ENCODE measurements at regions not wholly inside any gene's neighbourhood (a gene's known extent, or its start where the extent isn't known, plus 50 kb on each side); places are given as distances from the start of the nearest gene placed in this dataset.
A peak's percentile ranks its signal among the peaks of the same experiment; 100 is the strongest.

DNA sequence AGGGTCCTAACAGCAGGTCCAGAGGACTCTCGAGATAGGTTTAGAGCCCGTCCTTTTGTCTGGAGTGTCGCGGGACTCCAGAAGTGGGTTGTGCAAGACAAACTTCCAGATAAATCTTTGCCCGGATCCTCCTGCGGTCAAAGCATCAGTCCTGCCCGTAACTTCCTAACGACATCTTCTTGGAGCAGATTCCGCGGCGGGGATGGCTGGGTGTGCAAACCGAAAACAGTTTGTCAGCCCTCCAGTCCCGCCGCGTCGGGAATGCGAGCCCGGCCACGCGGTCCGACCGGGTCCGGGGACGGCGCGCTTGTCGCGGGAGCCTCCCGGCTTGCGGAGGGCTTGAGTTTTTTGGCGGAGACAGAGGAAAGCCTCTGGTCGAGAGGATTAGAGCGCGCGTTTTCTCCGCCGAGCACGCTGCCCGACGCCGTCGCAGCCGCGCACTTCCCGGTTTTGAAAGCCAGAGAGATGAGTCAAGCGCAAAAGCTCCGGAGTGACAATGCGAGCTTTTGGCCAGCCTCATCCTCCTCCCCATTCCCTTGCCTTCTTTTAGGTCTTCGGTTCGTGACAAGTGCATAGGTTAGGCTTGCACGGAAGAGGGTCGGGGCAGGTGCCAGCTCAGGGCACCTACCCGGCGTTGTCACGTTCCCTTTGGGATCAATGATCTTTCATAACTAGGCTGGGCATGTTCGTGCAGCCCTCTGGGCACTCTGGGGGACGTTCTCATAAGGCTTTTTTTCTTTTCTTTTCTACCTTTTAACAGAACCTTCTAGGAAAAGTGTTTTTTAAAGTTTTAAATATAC, 91.3 kb upstream of the PRDM1 start:
- no peaks in the 10 kb centered on the region for H4K20me1 ChIP-seq (replicated peaks; ENCODE audit: control insufficient read depth, extremely low read depth, insufficient read depth, low read length)
- H3K9me3 ChIP-seq (replicated peaks; ENCODE audit: control insufficient read depth, insufficient read depth, low read length), result no peaks in the 10 kb centered on the region
- no peak overlapping the region for H3K9ac ChIP-seq (replicated peaks; ENCODE audit: extremely low read depth, insufficient read depth, low read length)
- no peaks in the 10 kb centered on the region for H3K79me2 ChIP-seq (ENCODE audit: control insufficient read depth, insufficient read depth, low read length)
- peak overlapping the region; percentile 87 for H3K4me2 ChIP-seq (ENCODE audit: insufficient read depth, low read length)
- peak overlapping the region; percentile 87 for H2AFZ ChIP-seq (ENCODE audit: low read depth, low read length)
- ChIA-PET POLR2A (no interaction called here), CTCF (interaction anchor here (0.8 to 1.6 kb wide), 2 partner anchors 24 to 563 kb away, joined by 3 to 5 read pairs; no protein-coding TSS in a partner anchor)
- FAIRE-seq (peak; percentile 57), DNase-seq (ENCODE audit: low read depth, low spot score) (peak; percentile 34)
- TF ChIP-seq EZH2 (IDR thresholded peaks at IDR 0.05; ENCODE audit: borderline replicate concordance, low read depth, low read length, severe bottlenecking) (peak; percentile 97), FOS (IDR thresholded peaks at IDR 0.05; ENCODE audit: borderline replicate concordance, insufficient read depth, low read length) (peak; percentile 35), JUN (IDR thresholded peaks at IDR 0.05; ENCODE audit: borderline replicate concordance, insufficient read depth, insufficient read length, low read depth) (no peak), GATA2 (IDR thresholded peaks at IDR 0.05; ENCODE audit: insufficient read depth, insufficient read length, low read depth, low read length) (no peak)
- TF ChIP-seq, protein P1, sequence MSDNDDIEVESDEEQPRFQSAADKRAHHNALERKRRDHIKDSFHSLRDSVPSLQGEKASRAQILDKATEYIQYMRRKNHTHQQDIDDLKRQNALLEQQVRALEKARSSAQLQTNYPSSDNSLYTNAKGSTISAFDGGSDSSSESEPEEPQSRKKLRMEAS (IDR thresholded peaks at IDR 0.05; ENCODE audit: insufficient read depth, insufficient read length), result no peak
- no TSS peak for BruUV-seq (replicated peaks)
- intact Hi-C loops (cut with micrococcal nuclease), result loop anchor here (5.0 to 10.0 kb wide), 3 partner anchors 200 to 518 kb away; no protein-coding TSS in a partner anchor
- dilution Hi-C loops (cut with MboI; ENCODE audit: extremely low pct_ligation_motif_present, low sequenced_read_pairs), result no loop called here
- no peak overlapping the region for H3K27ac ChIP-seq (ENCODE audit: insufficient read depth, low read depth, low read length)
- no peaks in the 10 kb centered on the region for H3K9me1 ChIP-seq (replicated peaks; ENCODE audit: control insufficient read depth, extremely low read depth, insufficient read depth, low read length)
- H3K36me3 ChIP-seq (ENCODE audit: control insufficient read depth in 2 of 2, extremely low read depth in 1 of 2, insufficient read depth in 2 of 2, low read length in 2 of 2), result no peaks in the 10 kb centered on the region
- peak overlapping the region; percentile 48 to 64 (median 52) for H3K4me3 ChIP-seq (replicated peaks in 1 of 3; ENCODE audit: insufficient read depth in 1 of 3, low read depth in 1 of 3, low read length in 3 of 3)
- H3K4me1 ChIP-seq (ENCODE audit: control insufficient read depth, extremely low read depth, insufficient read depth, low read length), result peaks cover 22% of the 10 kb centered on the region
- H3K27me3 ChIP-seq (ENCODE audit: control insufficient read depth in 2 of 2, insufficient read depth in 2 of 2, low read length in 2 of 2), result peaks cover 66 to 77% of the 10 kb centered on the region in 2 experiments

GRCh38 chr6:105994118-105994590, 92.0 kb upstream of the PRDM1 start:
- intact Hi-C loops (cut with micrococcal nuclease) (loop anchor here (5.0 to 10.0 kb wide), 3 partner anchors 201 to 518 kb away; no protein-coding TSS in a partner anchor), dilution Hi-C loops (cut with MboI; ENCODE audit: extremely low pct_ligation_motif_present, low sequenced_read_pairs) (no loop called here)
- no peak for DNase-seq (ENCODE audit: low read depth, low spot score)
- peak overlapping the region; percentile 87 for H2AFZ ChIP-seq (ENCODE audit: low read depth, low read length)
- peak overlapping the region; percentile 48 to 64 (median 52) for H3K4me3 ChIP-seq (replicated peaks in 1 of 3; ENCODE audit: insufficient read depth in 1 of 3, low read depth in 1 of 3, low read length in 3 of 3)
- H3K9me1 ChIP-seq (replicated peaks; ENCODE audit: control insufficient read depth, extremely low read depth, insufficient read depth, low read length), result no peaks in the 10 kb centered on the region
- H3K36me3 ChIP-seq (ENCODE audit: control insufficient read depth in 2 of 2, extremely low read depth in 1 of 2, insufficient read depth in 2 of 2, low read length in 2 of 2), result no peaks in the 10 kb centered on the region
- no peaks in the 10 kb centered on the region for H3K79me2 ChIP-seq (ENCODE audit: control insufficient read depth, insufficient read depth, low read length)
- peaks cover 22% of the 10 kb centered on the region for H3K4me1 ChIP-seq (ENCODE audit: control insufficient read depth, extremely low read depth, insufficient read depth, low read length)
- FAIRE-seq, result no peak
- ChIA-PET CTCF (interaction anchor here (0.8 to 3.1 kb wide), 4 partner anchors 23 to 563 kb away, joined by 3 to 21 read pairs (median 5); no protein-coding TSS in a partner anchor), POLR2A (no interaction called here)
- H3K4me2 ChIP-seq (ENCODE audit: insufficient read depth, low read length), result peak overlapping the region; percentile 87
- H3K27me3 ChIP-seq (ENCODE audit: control insufficient read depth in 2 of 2, insufficient read depth in 2 of 2, low read length in 2 of 2), result peaks cover 72 to 84% of the 10 kb centered on the region in 2 experiments
- TF ChIP-seq, protein P1 (IDR thresholded peaks at IDR 0.05; ENCODE audit: insufficient read depth, insufficient read length), result no peak
- peak; percentile 77 for TF ChIP-seq EZH2 (IDR thresholded peaks at IDR 0.05; ENCODE audit: borderline replicate concordance, low read depth, low read length, severe bottlenecking)
- TF ChIP-seq POLR2A (IDR thresholded peaks at IDR 0.05; ENCODE audit: low read depth, low read length), result no peak
- no peak for TF ChIP-seq JUN (IDR thresholded peaks at IDR 0.05; ENCODE audit: borderline replicate concordance, insufficient read depth, insufficient read length, low read depth)
- no peak for TF ChIP-seq GATA2 (IDR thresholded peaks at IDR 0.05; ENCODE audit: insufficient read depth, insufficient read length, low read depth, low read length)
- no peaks in the 10 kb centered on the region for H4K20me1 ChIP-seq (replicated peaks; ENCODE audit: control insufficient read depth, extremely low read depth, insufficient read depth, low read length)
- no TSS peak for BruUV-seq (replicated peaks)
- no peaks in the 10 kb centered on the region for H3K9me3 ChIP-seq (replicated peaks; ENCODE audit: control insufficient read depth, insufficient read depth, low read length)
- no peak overlapping the region for H3K27ac ChIP-seq (ENCODE audit: insufficient read depth, low read depth, low read length)
- H3K9ac ChIP-seq (replicated peaks; ENCODE audit: extremely low read depth, insufficient read depth, low read length), result no peak overlapping the region
